Neural cell (in vitro differentiated cells): ENCODE measurements at regions not wholly inside any gene's neighbourhood (a gene's known extent, or its start where the extent isn't known, plus 50 kb on each side); places are given as distances from the start of the nearest gene placed in this dataset.

ENCODE experiments used
- H2AFZ ChIP-seq: fragments of 200-600, 300-800 bp; sonication (generic), shearing (Covaris generic); 2 replicates; pipeline ENCODE4 v1.6.0; 2014; ENCODE audit warnings: low read depth, mild to moderate bottlenecking, antibody characterized with exemption, low read length, moderate library complexity
- H3F3A ChIP-seq: fragments of 200-600 bp; shearing (Covaris generic); 2 replicates; pipeline ENCODE4 v1.6.1; 2016; ENCODE audit warnings: mild to moderate bottlenecking, moderate library complexity, mixed read lengths, antibody characterized with exemption, low read length; ENCODE audit not compliant: insufficient read depth, poor library complexity, severe bottlenecking
- H3K27ac ChIP-seq: fragments of 200-600, 300-800 bp; sonication (generic), shearing (Covaris generic); 2 replicates; pipeline ENCODE4 v1.5.1; 2014; ENCODE audit warnings: mild to moderate bottlenecking, low read length, moderate library complexity
- H3K27me3 ChIP-seq: fragments of 300-800, 200-600 bp; sonication (generic), shearing (Covaris generic); 2 replicates; pipeline ENCODE4 v1.6.0; 2014; ENCODE audit warnings: mild to moderate bottlenecking, low read depth, low read length, moderate library complexity; ENCODE audit not compliant: insufficient read depth
- H3K36me3 ChIP-seq: fragments of 300-800, 200-600 bp; sonication (generic), shearing (Covaris generic); 2 replicates; pipeline ENCODE4 v1.5.1; 2014; ENCODE audit warnings: mild to moderate bottlenecking, antibody characterized with exemption, low read length, moderate library complexity; ENCODE audit not compliant: insufficient read depth
- H3K4me2 ChIP-seq: fragments of 300-800, 200-600 bp; sonication (generic), shearing (Covaris generic); 2 replicates; pipeline ENCODE4 v1.6.0; 2014; ENCODE audit warnings: mild to moderate bottlenecking, low read length
- H3K4me3 ChIP-seq: fragments of 300-800, 200-600 bp; sonication (generic), shearing (Covaris generic); 2 replicates; pipeline ENCODE4 v1.5.1; 2014; ENCODE audit warnings: mild to moderate bottlenecking, low read length, moderate library complexity
- H3K79me2 ChIP-seq: fragments of 200-600 bp; shearing (Covaris generic); replicated peaks from 2 replicates; pipeline ENCODE4 v1.6.0; 2014; ENCODE audit warnings: mild to moderate bottlenecking, low read length, moderate library complexity; ENCODE audit not compliant: insufficient read depth
- H3K9ac ChIP-seq: fragments of 300-800, 200-600 bp; sonication (generic), shearing (Covaris generic); 2 replicates; pipeline ENCODE4 v1.6.1; 2016; ENCODE audit warnings: mild to moderate bottlenecking, low read length, mixed read lengths
- H3K9me2 ChIP-seq: fragments of 200-600 bp; shearing (Covaris generic); 2 replicates; pipeline ENCODE4 v1.6.1; 2016; ENCODE audit warnings: mild to moderate bottlenecking, low read length, mixed read lengths; ENCODE audit not compliant: insufficient read depth
- H3K9me3 ChIP-seq: fragments of 200-600, 300-800 bp; sonication (generic), shearing (Covaris generic); 2 replicates; pipeline ENCODE4 v1.6.1; 2016; ENCODE audit warnings: mild to moderate bottlenecking, mixed run types, low read length, moderate library complexity, mixed read lengths
- H4K20me1 ChIP-seq: fragments of 200-600 bp; shearing (Covaris generic); 2 replicates; pipeline ENCODE4 v1.6.1; 2016; ENCODE audit warnings: mild to moderate bottlenecking, mixed run types; ENCODE audit not compliant: insufficient read depth
- EP300 ChIP-seq: fragments of 450-650 bp; conservative IDR thresholded peaks from 2 replicates; pipeline ENCODE4 v1.6.1; 2014; ENCODE audit warnings: antibody characterized with exemption, mild to moderate bottlenecking, moderate library complexity; ENCODE audit not compliant: poor library complexity, severe bottlenecking
- EZH2 ChIP-seq: fragments of 200-600, 300-800 bp; shearing (Covaris generic), sonication (generic); IDR thresholded peaks from 2 replicates; pipeline ENCODE4 v1.6.1; 2014; ENCODE audit warnings: antibody characterized with exemption, low read length, borderline replicate concordance, mild to moderate bottlenecking; ENCODE audit not compliant: insufficient read depth, poor library complexity, severe bottlenecking
- MXI1 ChIP-seq: fragments of 450-650 bp; conservative IDR thresholded peaks from 2 replicates; pipeline ENCODE4 v1.6.1; 2014; ENCODE audit warnings: antibody characterized with exemption, mild to moderate bottlenecking; ENCODE audit not compliant: poor library complexity, severe bottlenecking
- POLR2AphosphoS5 ChIP-seq: IDR thresholded peaks from 2 replicates; pipeline ENCODE4 v1.6.1; 2012
- RAD21 ChIP-seq: fragments of 450-650 bp; conservative IDR thresholded peaks from 2 replicates; pipeline ENCODE4 v1.6.1; 2014; ENCODE audit warnings: antibody characterized with exemption, mild to moderate bottlenecking, moderate library complexity
- REST ChIP-seq: IDR thresholded peaks from 2 replicates; pipeline ENCODE4 v1.6.1; 2012; ENCODE audit warnings: borderline replicate concordance
- SMC3 ChIP-seq: fragments of 450-650 bp; conservative IDR thresholded peaks from 2 replicates; pipeline ENCODE4 v1.6.1; 2014; ENCODE audit warnings: antibody characterized with exemption, mild to moderate bottlenecking, moderate library complexity; ENCODE audit not compliant: poor library complexity
- TAF1 ChIP-seq: IDR thresholded peaks from 2 replicates; pipeline ENCODE4 v1.6.1; 2012; ENCODE audit warnings: low read depth
- TF ChIP-seq, protein P1 (sequence below): fragments of 450-650 bp; IDR thresholded peaks from 2 replicates; pipeline ENCODE4 v1.5.1; 2014; ENCODE audit warnings: antibody characterized with exemption, mild to moderate bottlenecking, moderate library complexity; ENCODE audit not compliant: poor library complexity, severe bottlenecking

GRCh38 chr13:62482351-62482750 lies 1066.7 kb upstream of the PCDH20 start:
- Histone ChIP-seq H4K20me1 (no peaks in the 10 kb centered on the region), H3K36me3 (no peaks in the 10 kb centered on the region), H3K4me2 (no peak overlapping the region), H3K79me2 (no peaks in the 10 kb centered on the region), H3K9ac (no peak overlapping the region), H3K27me3 (no peaks in the 10 kb centered on the region), H2AFZ (no peak overlapping the region), H3K9me3 (no peaks in the 10 kb centered on the region), H3K27ac (no peak overlapping the region), H3K9me2 (no peaks in the 10 kb centered on the region), H3K4me3 (no peak overlapping the region), H3F3A (no peaks in the 10 kb centered on the region)
- TF ChIP-seq MXI1 = no peak
- no peak for TF ChIP-seq REST
- TF ChIP-seq RAD21 = no peak
- TF ChIP-seq SMC3 = no peak
- no peak for TF ChIP-seq EZH2
- TF ChIP-seq, protein P1, sequence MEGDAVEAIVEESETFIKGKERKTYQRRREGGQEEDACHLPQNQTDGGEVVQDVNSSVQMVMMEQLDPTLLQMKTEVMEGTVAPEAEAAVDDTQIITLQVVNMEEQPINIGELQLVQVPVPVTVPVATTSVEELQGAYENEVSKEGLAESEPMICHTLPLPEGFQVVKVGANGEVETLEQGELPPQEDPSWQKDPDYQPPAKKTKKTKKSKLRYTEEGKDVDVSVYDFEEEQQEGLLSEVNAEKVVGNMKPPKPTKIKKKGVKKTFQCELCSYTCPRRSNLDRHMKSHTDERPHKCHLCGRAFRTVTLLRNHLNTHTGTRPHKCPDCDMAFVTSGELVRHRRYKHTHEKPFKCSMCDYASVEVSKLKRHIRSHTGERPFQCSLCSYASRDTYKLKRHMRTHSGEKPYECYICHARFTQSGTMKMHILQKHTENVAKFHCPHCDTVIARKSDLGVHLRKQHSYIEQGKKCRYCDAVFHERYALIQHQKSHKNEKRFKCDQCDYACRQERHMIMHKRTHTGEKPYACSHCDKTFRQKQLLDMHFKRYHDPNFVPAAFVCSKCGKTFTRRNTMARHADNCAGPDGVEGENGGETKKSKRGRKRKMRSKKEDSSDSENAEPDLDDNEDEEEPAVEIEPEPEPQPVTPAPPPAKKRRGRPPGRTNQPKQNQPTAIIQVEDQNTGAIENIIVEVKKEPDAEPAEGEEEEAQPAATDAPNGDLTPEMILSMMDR = no peak
- TF ChIP-seq EP300 = no peak
- no peak for TF ChIP-seq POLR2AphosphoS5
- TF ChIP-seq TAF1 = no peak

DNA sequence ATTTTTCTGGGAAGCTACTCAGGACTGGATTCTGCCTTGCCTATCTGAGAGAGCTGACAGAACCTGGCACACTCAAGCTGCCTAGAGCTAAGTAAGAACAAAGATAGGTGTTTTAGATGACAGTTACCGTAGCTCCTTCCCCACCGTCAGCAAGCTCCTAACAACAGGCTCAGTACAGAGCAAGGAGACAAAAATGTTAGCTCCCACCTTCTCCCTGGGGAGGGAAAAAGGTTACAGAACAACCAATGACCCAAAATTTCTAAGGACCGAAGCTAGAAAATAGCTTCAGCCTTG lies 1058.2 kb upstream of the PCDH20 start:
- Histone ChIP-seq H3K79me2 (no peaks in the 10 kb centered on the region), H3K9me2 (no peaks in the 10 kb centered on the region), H3K4me3 (no peak overlapping the region), H3K9me3 (no peaks in the 10 kb centered on the region), H3K27ac (no peak overlapping the region), H3K36me3 (no peaks in the 10 kb centered on the region), H3F3A (no peaks in the 10 kb centered on the region), H4K20me1 (no peaks in the 10 kb centered on the region), H2AFZ (no peak overlapping the region), H3K9ac (no peak overlapping the region), H3K27me3 (no peaks in the 10 kb centered on the region), H3K4me2 (no peak overlapping the region)
- TF ChIP-seq TAF1 (no peak), EP300 (no peak), RAD21 (no peak), POLR2AphosphoS5 (no peak), MXI1 (no peak), SMC3 (no peak), REST (no peak), EZH2 (no peak)
- TF ChIP-seq, protein P1 = no peak
